ENCODE measurements at regions not wholly inside any gene's neighbourhood (a gene's known extent, or its start where the extent isn't known, plus 50 kb on each side); places are given as distances from the start of the nearest gene placed in this dataset.

DNA sequence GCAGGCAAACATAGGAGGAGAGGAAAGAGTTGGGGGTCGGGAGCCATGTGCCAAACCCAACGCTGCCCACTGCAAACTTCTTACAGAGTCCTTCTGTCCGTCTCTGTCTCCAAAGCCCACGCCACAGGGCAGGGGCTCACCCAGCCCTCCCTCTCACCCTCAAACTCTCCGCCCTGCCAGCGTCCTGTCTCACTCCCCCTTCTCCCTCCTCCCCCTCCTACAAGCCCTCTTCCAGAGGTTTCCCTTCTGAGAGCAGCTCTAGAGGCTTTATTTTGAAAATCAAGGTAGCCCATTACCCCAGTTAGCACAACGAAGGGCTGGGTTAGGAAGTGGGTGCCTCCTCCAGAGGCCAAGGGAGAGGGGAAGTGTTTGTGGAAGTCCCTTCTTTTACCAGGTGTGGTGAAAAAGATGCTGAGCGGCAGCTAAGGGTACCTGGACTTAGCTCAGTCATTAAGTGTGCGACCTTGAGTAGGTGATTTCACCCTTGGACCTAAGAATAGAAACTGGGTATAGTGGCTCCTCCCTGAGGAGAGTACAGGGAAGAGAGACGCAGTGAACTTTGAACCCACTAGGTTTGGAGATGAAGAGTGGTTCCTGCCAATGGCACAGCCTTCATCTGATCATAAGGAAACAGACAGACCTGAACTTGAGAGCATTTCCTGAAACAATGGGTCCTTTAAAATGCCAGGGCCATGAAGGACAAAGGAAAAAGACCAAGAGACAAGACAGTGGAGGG, 123.8 kb downstream of the BANF2 start:
- TF ChIP-seq CTCF (IDR thresholded peaks at IDR 0.05) (no peak), EZH2 (IDR thresholded peaks at IDR 0.05; ENCODE audit: borderline replicate concordance, insufficient read depth, low read depth, low read length, poor library complexity, severe bottlenecking) (no peak)
